ENCODE measurements at regions not wholly inside any gene's neighbourhood (a gene's known extent, or its start where the extent isn't known, plus 50 kb on each side); places are given as distances from the start of the nearest gene placed in this dataset.

GRCh38 chr13:78198419-78198818, 279.8 kb upstream of the EDNRB start:
- TF ChIP-seq, protein P1, sequence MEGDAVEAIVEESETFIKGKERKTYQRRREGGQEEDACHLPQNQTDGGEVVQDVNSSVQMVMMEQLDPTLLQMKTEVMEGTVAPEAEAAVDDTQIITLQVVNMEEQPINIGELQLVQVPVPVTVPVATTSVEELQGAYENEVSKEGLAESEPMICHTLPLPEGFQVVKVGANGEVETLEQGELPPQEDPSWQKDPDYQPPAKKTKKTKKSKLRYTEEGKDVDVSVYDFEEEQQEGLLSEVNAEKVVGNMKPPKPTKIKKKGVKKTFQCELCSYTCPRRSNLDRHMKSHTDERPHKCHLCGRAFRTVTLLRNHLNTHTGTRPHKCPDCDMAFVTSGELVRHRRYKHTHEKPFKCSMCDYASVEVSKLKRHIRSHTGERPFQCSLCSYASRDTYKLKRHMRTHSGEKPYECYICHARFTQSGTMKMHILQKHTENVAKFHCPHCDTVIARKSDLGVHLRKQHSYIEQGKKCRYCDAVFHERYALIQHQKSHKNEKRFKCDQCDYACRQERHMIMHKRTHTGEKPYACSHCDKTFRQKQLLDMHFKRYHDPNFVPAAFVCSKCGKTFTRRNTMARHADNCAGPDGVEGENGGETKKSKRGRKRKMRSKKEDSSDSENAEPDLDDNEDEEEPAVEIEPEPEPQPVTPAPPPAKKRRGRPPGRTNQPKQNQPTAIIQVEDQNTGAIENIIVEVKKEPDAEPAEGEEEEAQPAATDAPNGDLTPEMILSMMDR (IDR thresholded peaks at IDR 0.05), result no peak
- TF ChIP-seq POLR2A (IDR thresholded peaks at IDR 0.05), result no peak
